ENCODE measurements at regions not wholly inside any gene's neighbourhood (a gene's known extent, or its start where the extent isn't known, plus 50 kb on each side); places are given as distances from the start of the nearest gene placed in this dataset.

DNA sequence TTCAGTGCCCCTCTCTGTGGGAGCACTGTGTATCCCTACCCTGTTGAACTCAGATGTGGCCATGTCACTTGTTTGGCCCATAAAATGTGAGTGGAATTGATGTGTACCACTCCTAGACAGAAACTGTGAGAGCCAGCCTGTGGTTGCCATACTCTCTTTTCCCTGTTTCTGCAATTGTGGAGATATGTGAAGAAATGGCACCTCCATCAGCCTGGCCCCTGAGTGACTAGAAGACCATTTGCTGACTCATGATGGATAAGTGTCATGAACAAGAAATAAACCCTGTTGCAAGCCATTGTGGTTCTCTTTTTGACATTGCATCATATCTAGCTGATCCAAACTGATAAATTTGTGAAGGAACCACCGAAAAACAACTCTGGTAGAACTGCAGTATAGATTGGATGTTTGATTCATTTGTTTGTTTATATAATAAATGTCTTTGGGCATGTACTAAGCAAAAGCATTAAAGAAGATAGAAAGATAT lies 193.7 kb upstream of the FOXN2 start:
- TF ChIP-seq, protein P1, sequence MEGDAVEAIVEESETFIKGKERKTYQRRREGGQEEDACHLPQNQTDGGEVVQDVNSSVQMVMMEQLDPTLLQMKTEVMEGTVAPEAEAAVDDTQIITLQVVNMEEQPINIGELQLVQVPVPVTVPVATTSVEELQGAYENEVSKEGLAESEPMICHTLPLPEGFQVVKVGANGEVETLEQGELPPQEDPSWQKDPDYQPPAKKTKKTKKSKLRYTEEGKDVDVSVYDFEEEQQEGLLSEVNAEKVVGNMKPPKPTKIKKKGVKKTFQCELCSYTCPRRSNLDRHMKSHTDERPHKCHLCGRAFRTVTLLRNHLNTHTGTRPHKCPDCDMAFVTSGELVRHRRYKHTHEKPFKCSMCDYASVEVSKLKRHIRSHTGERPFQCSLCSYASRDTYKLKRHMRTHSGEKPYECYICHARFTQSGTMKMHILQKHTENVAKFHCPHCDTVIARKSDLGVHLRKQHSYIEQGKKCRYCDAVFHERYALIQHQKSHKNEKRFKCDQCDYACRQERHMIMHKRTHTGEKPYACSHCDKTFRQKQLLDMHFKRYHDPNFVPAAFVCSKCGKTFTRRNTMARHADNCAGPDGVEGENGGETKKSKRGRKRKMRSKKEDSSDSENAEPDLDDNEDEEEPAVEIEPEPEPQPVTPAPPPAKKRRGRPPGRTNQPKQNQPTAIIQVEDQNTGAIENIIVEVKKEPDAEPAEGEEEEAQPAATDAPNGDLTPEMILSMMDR (conservative IDR thresholded peaks at IDR 0.05 in 1 of 2, IDR thresholded peaks at IDR 0.05 in 1 of 2; ENCODE audit: low read depth in 1 of 2, low read length in 2 of 2), result no peak
- no peak for TF ChIP-seq EZH2 (IDR thresholded peaks at IDR 0.05; ENCODE audit: low read length, missing control alignments)
